Activated CD8-positive, alpha-beta memory T cell treated with anti-CD3 and anti-CD28 coated beads, Interleukin-2, amount 50 U/mL, for 48 hours (primary cell): ENCODE measurements at regions not wholly inside any gene's neighbourhood (a gene's known extent, or its start where the extent isn't known, plus 50 kb on each side); places are given as distances from the start of the nearest gene placed in this dataset.

Experiments used
- DNase-seq: peaks from one replicate; pipeline ENCODE4 v3.0.0-alpha.2; 2020

- DNase-seq: no peak
Observed at GRCh38 chr2:424306-425171, 136.6 kb upstream of the ALKAL2 start.

GRCh38 chr2:423479-423878, 135.6 kb upstream of the ALKAL2 start:
- DNase-seq: no peak

GRCh38 chr2:422676-423435, 135.0 kb upstream of the ALKAL2 start:
- DNase-seq: no peak

GRCh38 chr2:421406-421805, 133.5 kb upstream of the ALKAL2 start:
- DNase-seq: no peak

- no peak for DNase-seq
Observed at GRCh38 chr2:419687-420317, 131.9 kb upstream of the ALKAL2 start.

- DNase-seq: no peak
Observed at GRCh38 chr2:417662-418061, 129.8 kb upstream of the ALKAL2 start.

GRCh38 chr2:417006-417405, 129.1 kb upstream of the ALKAL2 start:
- DNase-seq: no peak

- DNase-seq: no peak
Observed at GRCh38 chr2:415986-416610, 128.2 kb upstream of the ALKAL2 start.

- DNase-seq: no peak
Observed at GRCh38 chr2:409523-409922, 121.6 kb upstream of the ALKAL2 start.

GRCh38 chr2:407630-408029, 119.7 kb upstream of the ALKAL2 start:
- no peak for DNase-seq

- no peak for DNase-seq
Observed at GRCh38 chr2:406876-407275, 119.0 kb upstream of the ALKAL2 start.

GRCh38 chr2:406231-406630, 118.3 kb upstream of the ALKAL2 start:
- DNase-seq: no peak

GRCh38 chr2:404581-404980, 116.7 kb upstream of the ALKAL2 start:
- no peak for DNase-seq

GRCh38 chr2:403682-404081, 115.8 kb upstream of the ALKAL2 start:
- DNase-seq: no peak

GRCh38 chr2:402721-403120, 114.8 kb upstream of the ALKAL2 start:
- no peak for DNase-seq

GRCh38 chr2:402206-402605, 114.3 kb upstream of the ALKAL2 start:
- DNase-seq: no peak

- no peak for DNase-seq
Observed at GRCh38 chr2:401019-401679, 113.3 kb upstream of the ALKAL2 start.

- DNase-seq: no peak
Observed at GRCh38 chr2:397926-398325, 110.0 kb upstream of the ALKAL2 start.

- DNase-seq: no peak
Observed at GRCh38 chr2:397521-397920, 109.6 kb upstream of the ALKAL2 start.

GRCh38 chr2:396903-397302, 109.0 kb upstream of the ALKAL2 start:
- DNase-seq: no peak

- DNase-seq: no peak
Observed at GRCh38 chr2:395886-396285, 108.0 kb upstream of the ALKAL2 start.
